LHCN-M2 (cell line): ENCODE measurements at regions not wholly inside any gene's neighbourhood (a gene's known extent, or its start where the extent isn't known, plus 50 kb on each side); places are given as distances from the start of the nearest gene placed in this dataset.
"Not testable (repeated sequence)": the region's sequence is repeated elsewhere in the genome, so short reads cannot be mapped to it uniquely, and the experiment has no call there.

Source experiments
- DNase-seq: peaks from one replicate; pipeline ENCODE4 v3.0.0-alpha.2; 2012; ENCODE audit warnings: low read depth

- DNase-seq = not testable (repeated sequence)
Measured at GRCh38 chr4:11054937-11055336, 370.4 kb upstream of the CLNK start.

GRCh38 chr4:11053601-11054220 is 369.1 kb upstream of the CLNK start:
- DNase-seq = peak; percentile 4

DNA sequence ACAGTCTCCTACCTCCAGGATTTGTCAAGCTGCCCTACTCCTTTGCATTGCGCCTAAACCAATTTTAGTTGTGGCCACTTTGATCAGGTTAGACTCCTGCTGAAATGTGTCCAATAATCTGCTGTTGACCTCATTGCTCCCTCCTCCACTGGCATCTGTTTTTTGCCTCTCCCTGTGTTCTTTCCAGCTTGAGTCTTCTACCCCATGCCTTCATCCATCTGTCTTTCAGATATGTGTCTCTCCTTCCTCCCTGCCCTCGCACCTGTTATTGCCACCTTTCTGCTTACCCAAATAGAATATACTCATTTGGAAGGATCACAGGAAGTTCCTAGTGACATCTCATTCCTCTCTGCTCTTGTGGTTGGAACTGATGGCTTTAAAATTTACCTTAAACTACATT is 366.6 kb upstream of the CLNK start:
- no peak for DNase-seq

GRCh38 chr4:11050766-11051165 is 366.2 kb upstream of the CLNK start:
- no peak for DNase-seq

DNA sequence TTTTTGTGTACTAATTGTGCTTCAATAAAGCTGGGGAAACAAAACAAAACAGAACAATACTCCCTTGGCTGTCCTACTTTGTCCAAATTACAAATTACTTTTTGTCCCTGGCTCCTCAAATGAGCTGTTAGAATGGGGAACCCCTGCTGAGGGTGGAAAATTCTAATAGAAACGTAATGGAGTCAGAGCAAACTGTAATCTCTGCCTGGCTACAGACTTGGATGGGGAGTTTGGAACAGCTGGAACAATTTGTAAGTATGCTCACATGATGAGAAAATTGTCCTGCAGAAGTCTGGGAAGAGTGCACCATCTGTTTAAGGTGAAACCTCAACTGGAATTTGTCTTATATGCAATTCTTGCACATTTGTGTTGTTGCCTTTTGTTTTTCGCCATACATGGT is 364.4 kb upstream of the CLNK start:
- DNase-seq = no peak

GRCh38 chr4:11042760-11043159 is 358.2 kb upstream of the CLNK start:
- DNase-seq = no peak

- no peak for DNase-seq
Measured at GRCh38 chr4:11039634-11040131, 355.1 kb upstream of the CLNK start.

DNA sequence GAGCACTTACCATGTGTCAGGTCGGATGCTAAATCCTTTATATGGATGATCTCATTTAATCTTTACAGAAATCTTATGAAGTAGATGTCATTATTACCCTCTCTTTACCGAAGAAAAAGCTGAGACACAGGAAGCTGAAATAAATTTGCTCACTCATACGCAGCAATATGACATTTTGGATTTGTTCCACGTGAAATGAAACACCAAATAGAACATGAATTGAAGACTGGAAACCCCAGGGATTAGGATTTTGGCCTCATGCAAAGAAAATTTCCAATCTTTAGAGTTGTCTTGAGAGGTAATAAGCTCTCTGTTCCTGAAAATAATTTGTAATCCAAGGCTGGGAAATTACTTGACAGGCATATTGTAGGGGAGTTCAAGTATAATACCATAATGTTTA is 354.4 kb upstream of the CLNK start:
- no peak for DNase-seq

- no peak for DNase-seq
Measured at GRCh38 chr4:11037637-11038036, 353.1 kb upstream of the CLNK start.

DNA sequence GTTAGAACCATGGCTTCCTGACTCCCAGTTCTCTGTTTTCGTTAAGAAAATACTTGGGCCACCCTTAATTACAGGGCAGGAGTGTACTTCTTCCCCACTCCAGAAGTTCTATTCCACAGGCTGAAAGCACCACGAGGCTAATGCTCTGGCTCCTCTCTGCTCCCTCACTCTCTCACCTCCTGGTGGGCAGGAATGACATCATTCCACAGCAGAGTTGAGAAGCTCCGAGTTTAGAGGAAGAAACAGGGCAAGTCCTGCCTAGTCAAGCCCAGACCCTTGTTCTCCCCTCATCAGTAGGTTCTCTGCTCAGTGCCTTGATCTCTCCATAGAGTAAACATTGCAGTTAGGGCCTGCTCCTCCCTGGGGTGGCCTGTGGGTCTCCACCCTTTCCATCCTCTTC is 343.8 kb upstream of the CLNK start:
- DNase-seq = no peak

GRCh38 chr4:11021333-11021732 is 336.8 kb upstream of the CLNK start:
- no peak for DNase-seq

GRCh38 chr4:11019451-11020240 is 335.1 kb upstream of the CLNK start:
- no peak for DNase-seq

- no peak for DNase-seq
Measured at GRCh38 chr4:11014199-11014598, 329.6 kb upstream of the CLNK start.

- DNase-seq = no peak
Measured at GRCh38 chr4:11013094-11013664, 328.6 kb upstream of the CLNK start.

DNA sequence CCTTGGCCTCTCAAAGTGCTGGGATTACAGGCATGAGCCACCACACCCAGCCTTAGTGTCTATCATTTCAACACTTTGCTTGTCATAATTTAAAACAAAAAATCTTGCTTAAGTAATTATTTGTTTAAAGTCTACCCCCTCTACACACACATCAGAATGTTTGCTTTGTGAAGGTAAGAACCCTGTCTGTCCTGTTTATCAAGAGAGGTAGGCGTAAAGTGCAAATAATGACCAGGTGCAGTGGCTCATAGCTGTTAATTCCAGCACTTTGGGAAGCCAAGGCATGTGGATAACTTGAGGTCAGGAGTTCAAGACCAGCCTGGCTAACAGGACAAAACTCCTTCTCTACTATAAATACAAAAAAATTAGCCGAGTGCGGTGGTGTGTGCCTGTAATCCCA is 326.7 kb upstream of the CLNK start:
- no peak for DNase-seq

DNA sequence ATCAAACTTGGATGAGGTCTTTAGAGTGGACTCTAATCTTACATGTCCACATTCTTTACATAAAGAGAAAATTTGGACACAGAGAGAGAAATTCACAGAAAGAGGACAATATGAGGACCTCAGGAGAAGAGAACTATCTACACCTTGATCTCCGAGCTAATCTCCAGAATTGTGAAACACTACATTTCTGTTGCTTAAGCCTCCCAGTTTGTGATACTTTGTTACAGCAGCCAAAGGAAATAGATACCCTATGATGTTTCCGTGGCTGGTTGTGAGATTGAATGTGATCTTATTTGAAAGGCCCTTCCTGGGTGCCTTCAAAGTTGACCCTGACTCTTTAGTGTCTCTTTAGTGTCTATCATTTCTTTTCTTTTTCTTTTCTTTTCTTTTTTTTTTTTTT is 326.1 kb upstream of the CLNK start:
- no peak for DNase-seq

GRCh38 chr4:11009281-11009680 is 324.7 kb upstream of the CLNK start:
- DNase-seq = no peak

DNA sequence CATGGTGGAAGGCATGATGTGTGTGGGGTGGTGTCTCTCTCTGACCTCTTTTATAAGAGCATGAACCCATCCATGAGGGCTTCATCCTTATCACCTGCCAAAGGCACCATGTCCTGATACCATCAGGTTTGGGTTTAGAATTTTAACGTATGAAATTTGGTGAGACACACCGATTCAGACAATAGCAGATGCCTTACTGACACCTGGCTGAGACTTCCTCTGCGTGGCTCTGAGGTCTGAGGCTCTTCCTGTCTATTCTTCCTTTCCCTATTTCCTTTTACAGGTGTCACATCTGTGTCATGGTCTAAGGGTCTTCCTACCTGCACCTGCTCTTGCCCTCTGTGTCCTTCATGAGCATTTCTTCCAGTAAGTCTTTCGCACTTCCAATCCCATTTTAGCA is 320.7 kb upstream of the CLNK start:
- DNase-seq = no peak

- DNase-seq = no peak
Measured at GRCh38 chr4:11004818-11005217, 320.2 kb upstream of the CLNK start.

DNA sequence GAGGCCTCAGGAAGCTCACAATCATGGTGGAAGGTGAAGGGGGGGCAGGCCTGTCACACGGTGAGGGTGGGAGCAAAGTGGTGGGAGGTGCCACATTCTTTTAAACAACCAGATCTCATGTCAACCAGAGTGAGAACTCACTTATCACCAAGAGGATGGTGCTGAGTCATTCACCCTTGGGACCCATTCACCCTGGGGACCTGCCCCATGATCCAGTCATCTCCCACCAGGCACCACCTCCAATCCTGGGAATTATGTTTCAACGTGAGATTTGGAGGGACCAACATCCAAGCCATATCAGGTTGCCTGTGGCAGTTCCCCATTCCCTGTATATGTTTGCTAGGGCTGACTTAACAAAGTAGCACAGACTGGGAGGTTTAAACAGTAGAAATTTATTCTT is 318.4 kb upstream of the CLNK start:
- DNase-seq = peak; percentile 9

DNA sequence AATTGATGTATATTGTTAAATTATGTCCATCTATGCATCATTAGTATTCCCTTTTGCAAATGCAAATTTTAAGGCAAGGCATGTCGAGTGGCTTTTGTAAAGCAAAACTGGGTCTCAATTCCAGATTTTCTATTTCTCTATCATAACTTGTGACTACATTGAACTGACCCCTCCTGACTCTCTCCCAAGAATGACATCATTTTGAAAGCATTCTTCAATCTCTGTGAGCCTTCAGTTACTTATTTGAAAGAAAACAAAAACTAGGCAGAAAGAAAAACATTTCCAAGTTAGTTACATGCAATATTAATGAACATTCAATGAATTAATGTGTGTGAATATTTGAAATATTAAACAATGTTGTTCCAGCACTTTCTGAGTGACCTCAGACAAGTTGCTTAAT is 314.3 kb upstream of the CLNK start:
- DNase-seq = peak; percentile 51

- DNase-seq = no peak
Measured at GRCh38 chr4:10984815-10985214, 300.2 kb upstream of the CLNK start.
